ENCODE measurements at regions not wholly inside any gene's neighbourhood (a gene's known extent, or its start where the extent isn't known, plus 50 kb on each side); places are given as distances from the start of the nearest gene placed in this dataset.
"Not testable (repeated sequence)": the region's sequence is repeated elsewhere in the genome, so short reads cannot be mapped to it uniquely, and the experiment has no call there.

DNA sequence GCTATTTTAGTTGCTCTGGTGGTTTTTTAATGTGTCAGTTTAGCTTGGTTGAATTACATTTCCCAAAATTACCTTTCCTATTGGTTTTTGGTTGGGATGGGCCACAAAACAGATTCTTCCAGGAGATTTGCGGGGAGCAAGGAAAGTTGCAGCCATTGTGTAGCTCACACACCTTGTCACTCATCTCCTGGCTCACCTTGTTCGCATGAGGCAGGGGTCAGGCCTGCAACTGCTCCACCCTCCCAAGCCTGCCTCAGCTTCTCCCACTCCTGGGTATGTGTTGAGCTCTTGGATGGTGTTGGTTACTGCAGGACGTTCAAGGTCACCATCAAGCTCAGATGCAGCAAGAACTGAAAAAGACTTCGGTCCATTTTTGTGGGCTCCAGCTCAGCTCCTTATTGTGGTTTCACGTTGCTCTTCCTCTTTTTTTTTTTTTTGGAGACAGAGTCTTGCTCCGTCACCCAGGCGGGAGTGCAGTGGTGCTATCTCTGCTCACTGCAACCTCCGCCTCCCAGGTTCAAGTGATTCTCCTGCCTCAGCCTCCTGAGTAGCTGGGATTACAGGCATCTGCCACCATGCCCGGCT lies 95.6 kb upstream of the METTL14 start:
- DNase-seq, result no peak

DNA sequence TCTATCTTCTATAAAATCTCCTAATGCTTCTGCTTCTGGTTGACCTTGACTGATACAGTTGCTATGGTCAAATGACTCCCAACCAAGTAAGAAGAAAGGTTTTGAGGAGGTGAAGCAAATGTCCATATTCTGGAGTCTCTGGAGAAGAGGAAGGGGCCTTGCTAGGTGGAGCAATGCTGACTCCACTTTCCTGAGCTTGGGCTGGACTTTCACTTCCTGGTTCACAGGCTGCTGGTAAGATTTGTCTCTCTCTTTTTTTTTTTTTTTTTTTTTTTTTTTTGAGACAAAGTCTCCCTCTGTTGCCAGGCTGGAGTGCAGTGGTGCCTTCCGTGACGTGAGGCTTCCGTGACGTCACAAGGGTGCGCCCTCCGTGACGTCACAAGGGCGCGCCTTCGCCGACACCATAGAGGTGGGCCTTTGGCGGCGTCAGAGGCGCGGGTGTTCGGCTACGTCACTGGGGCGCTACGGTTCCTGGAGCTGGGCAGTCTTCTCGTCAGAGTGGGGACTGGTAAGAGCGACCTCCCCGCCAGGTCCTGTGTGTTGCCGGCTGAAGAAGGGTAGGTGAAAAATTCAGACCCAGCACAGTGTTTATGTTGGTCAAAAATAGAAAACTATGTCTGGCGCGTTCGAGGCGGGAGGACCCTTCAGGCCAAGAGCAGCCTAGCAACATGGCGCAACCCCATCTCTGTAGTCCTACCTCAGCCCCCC lies 93.7 kb upstream of the METTL14 start:
- peak; percentile 8 to 64 for DNase-seq

- not testable (repeated sequence) for DNase-seq
Measured at GRCh38 chr4:118592289-118592688, 92.9 kb upstream of the METTL14 start.

GRCh38 chr4:118595883-118596282 lies 89.3 kb upstream of the METTL14 start:
- not testable (repeated sequence) for DNase-seq

- not testable (repeated sequence) for DNase-seq
Measured at GRCh38 chr4:118625097-118625496, 60.1 kb upstream of the METTL14 start.

DNA sequence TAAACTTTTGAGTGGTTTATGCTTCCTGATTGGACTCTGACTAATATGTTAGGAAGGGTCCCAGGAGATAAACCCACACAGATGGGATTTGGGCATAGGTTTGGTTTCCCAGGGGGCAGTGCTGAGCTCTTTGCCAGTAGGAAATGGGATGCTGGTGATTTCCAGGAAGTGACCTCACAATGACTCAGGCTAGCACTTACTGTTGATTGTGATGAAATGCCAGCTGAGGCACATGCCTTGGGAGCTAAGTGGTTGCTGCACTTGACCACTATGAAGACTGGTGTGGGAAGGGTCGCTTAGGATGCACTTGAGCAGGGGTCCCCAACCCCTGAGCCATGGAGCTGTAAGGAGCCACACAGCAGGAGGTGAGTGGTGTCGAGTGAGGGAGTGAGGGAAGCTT lies 55.5 kb upstream of the METTL14 start:
- DNase-seq, result not testable (repeated sequence)

DNA sequence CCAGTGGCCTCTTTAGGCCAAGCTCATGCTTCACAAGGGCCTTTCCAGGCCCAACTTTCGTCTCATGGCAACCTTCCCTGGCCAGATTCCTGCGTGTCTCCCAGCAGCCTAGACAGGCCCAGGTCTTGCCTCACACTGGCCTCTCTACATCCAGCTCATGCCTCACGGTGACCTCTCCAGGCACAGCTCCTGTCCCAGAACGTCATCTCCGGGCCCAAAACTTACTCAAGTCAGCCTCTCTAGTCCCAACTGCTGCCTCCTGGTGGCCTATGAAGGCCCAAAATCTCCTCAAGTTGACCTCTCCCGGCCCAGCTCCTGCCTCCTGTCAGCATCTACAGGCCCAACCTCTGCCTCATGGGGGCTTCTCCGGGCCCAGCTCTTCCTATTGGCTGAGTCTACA lies 54.3 kb upstream of the METTL14 start:
- not testable (repeated sequence) for DNase-seq

DNA sequence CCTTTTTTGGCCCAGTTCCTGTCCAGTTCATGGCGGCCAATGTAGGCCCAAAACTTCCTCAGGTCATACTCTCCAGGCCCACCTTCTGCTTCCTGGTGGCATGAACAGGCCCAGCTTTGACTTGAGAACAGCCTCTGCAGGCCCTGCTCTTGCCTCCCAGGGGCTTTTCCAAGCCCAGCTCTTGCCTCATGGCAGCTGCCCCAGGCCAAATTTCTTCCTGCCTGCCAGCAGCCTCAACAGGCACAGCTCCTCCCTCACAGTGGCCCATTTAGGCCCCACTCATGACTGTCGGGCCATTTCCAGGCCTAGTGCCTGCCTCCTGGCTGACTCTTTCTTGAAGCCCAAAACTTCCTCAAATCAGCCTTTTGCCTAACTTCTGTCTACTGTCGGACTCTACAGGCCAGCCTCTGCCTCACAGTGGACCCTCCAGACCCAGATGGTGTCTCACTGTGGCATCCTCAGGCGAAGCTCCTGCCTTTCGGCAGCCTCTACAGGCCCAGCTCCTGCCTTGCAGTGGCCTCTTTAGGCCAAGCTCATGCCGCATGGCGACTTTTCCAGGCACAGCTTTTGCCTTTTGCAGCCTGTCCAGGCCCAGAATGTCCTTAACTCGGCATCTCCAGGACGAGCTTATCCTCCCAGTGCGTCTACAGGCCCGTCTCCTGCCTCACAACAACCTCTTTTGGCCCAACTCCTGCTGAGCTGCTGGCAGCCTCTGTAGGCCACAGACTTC lies 53.7 kb upstream of the METTL14 start:
- not testable (repeated sequence) for DNase-seq

- DNase-seq, result not testable (repeated sequence)
Measured at GRCh38 chr4:118633476-118633875, 51.7 kb upstream of the METTL14 start.

- DNase-seq, result not testable (repeated sequence)
Measured at GRCh38 chr4:118634126-118634875, 50.9 kb upstream of the METTL14 start.

All from cerebellar nuclear complex (tissue), 1 donor.